ENCODE measurements at regions not wholly inside any gene's neighbourhood (a gene's known extent, or its start where the extent isn't known, plus 50 kb on each side); places are given as distances from the start of the nearest gene placed in this dataset.

- H3K9me3 ChIP-seq = no peaks in the 10 kb centered on the region
- no peak overlapping the region for H3K27ac ChIP-seq
- H3K36me3 ChIP-seq = no peaks in the 10 kb centered on the region
- DNase-seq (ENCODE audit: low spot score) = no peak
- no peak for TF ChIP-seq CTCF (IDR thresholded peaks at IDR 0.05)
- H3K4me1 ChIP-seq = peaks cover 0 to 17% of the 10 kb centered on the region in 2 donors
- no peak overlapping the region for H3K4me3 ChIP-seq
- no peaks in the 10 kb centered on the region for H3K27me3 ChIP-seq
Measured at GRCh38 chr1:56286506-56286905, 292.9 kb downstream of the PLPP3 start.

- Histone ChIP-seq H3K27ac (no peak overlapping the region), H3K4me3 (no peak overlapping the region), H3K36me3 (no peaks in the 10 kb centered on the region), H3K27me3 (no peaks in the 10 kb centered on the region), H3K4me1 (peaks cover 0 to 13% of the 10 kb centered on the region in 2 donors), H3K9me3 (no peaks in the 10 kb centered on the region)
- TF ChIP-seq CTCF (IDR thresholded peaks at IDR 0.05) = no peak
- DNase-seq (ENCODE audit: low spot score) = no peak
Measured at GRCh38 chr1:56285554-56286402, 293.6 kb downstream of the PLPP3 start.

GRCh38 chr1:56284928-56285327 is 294.4 kb downstream of the PLPP3 start:
- no peak for DNase-seq (ENCODE audit: low spot score)
- Histone ChIP-seq H3K36me3 (no peaks in the 10 kb centered on the region), H3K27me3 (no peaks in the 10 kb centered on the region), H3K9me3 (no peaks in the 10 kb centered on the region), H3K4me3 (no peak overlapping the region), H3K27ac (no peak overlapping the region), H3K4me1 (peaks cover 0 to 13% of the 10 kb centered on the region in 2 donors)
- TF ChIP-seq CTCF (IDR thresholded peaks at IDR 0.05) = no peak

GRCh38 chr1:56278061-56278460 is 301.3 kb downstream of the PLPP3 start:
- no peak for DNase-seq (ENCODE audit: low spot score)
- H3K36me3 ChIP-seq = no peaks in the 10 kb centered on the region

GRCh38 chr1:56268519-56269140 is 310.7 kb downstream of the PLPP3 start:
- TF ChIP-seq CTCF (IDR thresholded peaks at IDR 0.05) = no peak
- no peaks in the 10 kb centered on the region for H3K9me3 ChIP-seq
- DNase-seq (ENCODE audit: low spot score) = no peak
- H3K27me3 ChIP-seq = no peaks in the 10 kb centered on the region
- no peak overlapping the region for H3K27ac ChIP-seq
- H3K4me3 ChIP-seq = no peak overlapping the region
- no peaks in the 10 kb centered on the region for H3K4me1 ChIP-seq
- no peaks in the 10 kb centered on the region for H3K36me3 ChIP-seq

More at GRCh38 chr1:56278061-56278460, 301.3 kb downstream of the PLPP3 start:
- no peak overlapping the region for H3K4me3 ChIP-seq
- no peaks in the 10 kb centered on the region for H3K9me3 ChIP-seq
- no peaks in the 10 kb centered on the region for H3K27me3 ChIP-seq
- H3K4me1 ChIP-seq = no peaks in the 10 kb centered on the region
- H3K27ac ChIP-seq = no peak overlapping the region
- TF ChIP-seq CTCF (IDR thresholded peaks at IDR 0.05) = no peak
